IMR-90 (cell line): ENCODE measurements at regions not wholly inside any gene's neighbourhood (a gene's known extent, or its start where the extent isn't known, plus 50 kb on each side); places are given as distances from the start of the nearest gene placed in this dataset.
A peak's percentile ranks its signal among the peaks of the same experiment; 100 is the strongest.

Experiments
- ATAC-seq: fragments of 200-7000 bp; cut with Tn5 transposase; 2 replicates; pipeline ENCODE4 v1.9.1; 2020; ENCODE audit warnings: low read depth, mild to moderate bottlenecking, moderate library complexity
- BruUV-seq: library from RNA; stranded (reverse); fragments of 400-500 nt; replicated peaks from 2 replicates; lab custom pipeline; 2021; lab: Mats Ljungman, UMichigan
- CTCF ChIA-PET: fragments of 300-600 bp; formaldehyde crosslinking; extraction: SDS; loops from one replicate; lab custom pipeline; 2021; ENCODE audit warnings: antibody characterized with exemption; lab: Yijun Ruan, JAX
- POLR2A ChIA-PET: fragments of 300-600 bp; sonication (Branson Sonifier 250); formaldehyde crosslinking; loops from one replicate; lab custom pipeline; 2022; ENCODE audit warnings: antibody characterized with exemption; ENCODE audit not compliant: unreplicated experiment; lab: Charles Lee
- DNase-seq: peaks from one replicate; pipeline ENCODE4 v3.0.0; 2013
- H2AFZ ChIP-seq: replicated peaks from 2 replicates; pipeline ENCODE3; 2013; ENCODE audit warnings: low read length, mild to moderate bottlenecking; ENCODE audit not compliant: poor library complexity
- H2AK5ac ChIP-seq: 2 replicates; pipeline ENCODE4 v1.6.1; 2013; ENCODE audit warnings: low read depth, low read length, inconsistent platforms
- H2AK9ac ChIP-seq: replicated peaks from 2 replicates; pipeline ENCODE3; 2013; ENCODE audit warnings: mild to moderate bottlenecking, low read depth, low read length, moderate library complexity; ENCODE audit not compliant: poor library complexity
- H2BK120ac ChIP-seq: 2 replicates; pipeline ENCODE4 v1.6.1; 2013; ENCODE audit warnings: low read depth, low read length, inconsistent platforms
- H2BK15ac ChIP-seq: 3 replicates; pipeline ENCODE4 v1.6.1; 2013; ENCODE audit warnings: low read depth, low read length, inconsistent platforms
- H2BK20ac ChIP-seq: 2 replicates; pipeline ENCODE4 v1.6.1; 2013; ENCODE audit warnings: low read depth, mild to moderate bottlenecking, inconsistent platforms, low read length, moderate library complexity
- H2BK5ac ChIP-seq: 2 replicates; pipeline ENCODE4 v1.6.1; 2013; ENCODE audit warnings: mild to moderate bottlenecking, low read depth, low read length, inconsistent platforms; ENCODE audit not compliant: poor library complexity, severe bottlenecking
- H3K14ac ChIP-seq: replicated peaks from 2 replicates; pipeline ENCODE4 v1.6.1; 2013; ENCODE audit warnings: low read depth, low read length, inconsistent platforms
- H3K18ac ChIP-seq: 2 replicates; pipeline ENCODE4 v1.6.1; 2013; ENCODE audit warnings: low read depth, low read length, control low read depth
- H3K23ac ChIP-seq: 2 replicates; pipeline ENCODE4 v1.6.1; 2013; ENCODE audit warnings: low read depth, low read length, inconsistent platforms
- H3K27ac ChIP-seq: 2 replicates; pipeline ENCODE4 v1.5.1; 2013; ENCODE audit warnings: mild to moderate bottlenecking, control low read depth, low read length; ENCODE audit not compliant: insufficient read depth
- H3K27me3 ChIP-seq: 2 replicates; pipeline ENCODE4 v1.6.1; 2013; ENCODE audit warnings: low read length; ENCODE audit not compliant: control insufficient read depth, insufficient read depth
- H3K36me3 ChIP-seq: 2 replicates; pipeline ENCODE4 v1.6.1; 2013; ENCODE audit warnings: low read length, mixed read lengths; ENCODE audit not compliant: control insufficient read depth, insufficient read depth
- H3K4ac ChIP-seq: 2 replicates; pipeline ENCODE4 v1.6.1; 2013; ENCODE audit warnings: low read depth, low read length, inconsistent platforms
- H3K4me1 ChIP-seq: 2 replicates; pipeline ENCODE4 v1.6.1; 2013; ENCODE audit warnings: low read length, mixed read lengths; ENCODE audit not compliant: control insufficient read depth, insufficient read depth
- H3K4me2 ChIP-seq: 2 replicates; pipeline ENCODE4 v1.6.1; 2013; ENCODE audit warnings: low read depth, mild to moderate bottlenecking, control low read depth, low read length, moderate library complexity
- H3K4me3 ChIP-seq: 2 replicates; pipeline ENCODE4 v1.5.1; 2013; ENCODE audit warnings: low read depth, mild to moderate bottlenecking, control low read depth, low read length, moderate library complexity; ENCODE audit not compliant: insufficient read depth
- H3K56ac ChIP-seq: 2 replicates; pipeline ENCODE4 v1.6.1; 2013; ENCODE audit warnings: low read length, inconsistent platforms; ENCODE audit not compliant: insufficient read depth; ENCODE audit errors: extremely low read depth
- H3K79me1 ChIP-seq, 2 experiments: 2 replicates each; pipeline ENCODE4 v1.6.1; 2013; ENCODE audit warnings: low read length in 2 of 2, inconsistent platforms in 1 of 2, low read depth in 1 of 2
- H3K9ac ChIP-seq: 2 replicates; pipeline ENCODE4 v1.6.1; 2013; ENCODE audit warnings: low read depth, low read length, control low read depth
- H3K9me1 ChIP-seq: 2 replicates; pipeline ENCODE4 v1.6.1; 2013; ENCODE audit warnings: low read length, inconsistent platforms; ENCODE audit not compliant: insufficient read depth
- H3K9me3 ChIP-seq: 2 replicates; pipeline ENCODE4 v1.6.1; 2013; ENCODE audit warnings: low read length; ENCODE audit not compliant: control insufficient read depth, insufficient read depth
- H4K20me1 ChIP-seq: 2 replicates; pipeline ENCODE4 v1.6.1; 2013; ENCODE audit warnings: low read length, inconsistent platforms; ENCODE audit not compliant: insufficient read depth
- H4K5ac ChIP-seq: 2 replicates; pipeline ENCODE4 v1.6.1; 2013; ENCODE audit warnings: mild to moderate bottlenecking, low read depth, low read length, control low read depth
- H4K8ac ChIP-seq, 2 experiments: 2 replicates each; pipeline ENCODE4 v1.6.1; 2013; ENCODE audit warnings: low read depth in 2 of 2, low read length in 2 of 2, control low read depth in 1 of 2, inconsistent platforms in 1 of 2
- H4K91ac ChIP-seq: 2 replicates; pipeline ENCODE4 v1.6.1; 2013; ENCODE audit warnings: low read depth, low read length, inconsistent platforms; ENCODE audit not compliant: insufficient read depth
- ELK1 ChIP-seq: fragments of 150-350 bp; IDR thresholded peaks from 2 replicates; pipeline ENCODE4 v1.6.1; 2016; ENCODE audit warnings: low read depth, mild to moderate bottlenecking, low read length, moderate library complexity, borderline replicate concordance
- FOS ChIP-seq: fragments of 150-350 bp; IDR thresholded peaks from 2 replicates; pipeline ENCODE4 v1.6.1; 2016; ENCODE audit warnings: low read depth, low read length
- WGBS, 2 experiments: methylation state at CpG; one replicate each; pipeline versions ENCODE4 v1.1.5 to v1.1.7; 2013; ENCODE audit warnings: missing lambda C conversion rate in 2 of 2; ENCODE audit not compliant: insufficient read length in 1 of 2; ENCODE audit errors: extremely low coverage in 2 of 2; 5-methylcytosine and 5-hydroxymethylcytosine counted together
- dilution Hi-C: fragments of 300-500 bp; cut with HindIII; formaldehyde crosslinking; loops from one replicate; pipeline ENCODE4 v1.14.3; 2018; ENCODE audit warnings: low sequenced_read_pairs; ENCODE audit not compliant: unreplicated experiment
- in situ Hi-C: fragments of 300-500 bp; cut with MboI; formaldehyde crosslinking; loops from 3 replicates; pipeline ENCODE4 v1.14.3; 2019; ENCODE audit warnings: low sequenced_read_pairs, inconsistent platforms, mixed read lengths
- intact Hi-C: fragments of 100-400 bp; cut with micrococcal nuclease; formaldehyde crosslinking; loops from 2 replicates; pipeline ENCODE4 v1.10.0; 2022

- dilution Hi-C loops (no loop called here), intact Hi-C loops (no loop called here), in situ Hi-C loops (loop anchor here (5.0 kb wide), 1 partner anchor 33 kb away; no protein-coding TSS in a partner anchor)
- Histone ChIP-seq H3K4me1 (no peaks in the 10 kb centered on the region), H3K4me2 (no peak overlapping the region), H2BK5ac (no peak overlapping the region), H3K14ac (no peak overlapping the region), H3K4me3 (no peak overlapping the region), H3K27me3 (peaks cover 44% of the 10 kb centered on the region), H3K56ac (no peak overlapping the region), H4K5ac (no peak overlapping the region), H2BK15ac (no peak overlapping the region), H3K9me3 (no peaks in the 10 kb centered on the region), H3K36me3 (no peaks in the 10 kb centered on the region), H2AK5ac (no peak overlapping the region), H4K20me1 (no peaks in the 10 kb centered on the region), H3K9me1 (no peaks in the 10 kb centered on the region), H3K9ac (no peak overlapping the region), H2BK20ac (no peak overlapping the region), H2AFZ (no peak overlapping the region), H3K4ac (no peak overlapping the region), H3K79me1 (no peaks in the 10 kb centered on the region), H2AK9ac (no peak overlapping the region), H3K27ac (no peak overlapping the region), H3K18ac (no peak overlapping the region), H4K8ac (no peak overlapping the region), H4K91ac (no peak overlapping the region), H2BK120ac (no peak overlapping the region), H3K23ac (no peak overlapping the region)
- ChIA-PET POLR2A (no interaction called here), CTCF (no interaction called here)
- WGBS, 2 experiments, result 100% methylated on average over 1 of the region's 2 CpGs; no CpG with 5 or more reads in 1 of the 2 experiments
- BruUV-seq, result no TSS peak
- TF ChIP-seq FOS, result peak; percentile 40; the same call in 1 of the 2 replicates
- TF ChIP-seq ELK1, result no peak
- peak; percentile 62 for DNase-seq
- peak; percentile 52; the same call in 1 of the 2 replicates for ATAC-seq
These were observed 77.4 kb downstream of the S1PR1 start for GRCh38 chr1:101314244-101314643.
